ENCODE measurements at regions not wholly inside any gene's neighbourhood (a gene's known extent, or its start where the extent isn't known, plus 50 kb on each side); places are given as distances from the start of the nearest gene placed in this dataset.
"Not testable (repeated sequence)": the region's sequence is repeated elsewhere in the genome, so short reads cannot be mapped to it uniquely, and the experiment has no call there.

GRCh38 chr17:15813388-15813787, 81.3 kb downstream of the TBC1D26 start:
- TF ChIP-seq REST, ZNF513, CTCF, ZNF843 (tag by site-specific recombination; IDR thresholded peaks at IDR 0.05): not testable (repeated sequence)

All from HEK293 (cell line).